Esophagus muscularis mucosa (tissue), 2 donors: ENCODE measurements at regions not wholly inside any gene's neighbourhood (a gene's known extent, or its start where the extent isn't known, plus 50 kb on each side); places are given as distances from the start of the nearest gene placed in this dataset.

Source experiments
- POLR2A ChIP-seq: fragments of 450-650 bp; IDR thresholded peaks from one replicate; pipeline ENCODE4 v1.6.1; 2017; ENCODE audit warnings: antibody characterized with exemption, moderate library complexity, mild to moderate bottlenecking, low read depth
- POLR2AphosphoS5 ChIP-seq, 2 donors: sonication (generic); formaldehyde crosslinking; IDR thresholded peaks; one replicate each; pipeline ENCODE4 v1.6.1; 2017; ENCODE audit warnings: antibody characterized with exemption in 2 of 2

GRCh38 chr14:104297313-104297704 is 158.9 kb downstream of the KIF26A start:
- no peak for TF ChIP-seq POLR2AphosphoS5 (IDR thresholded peaks at IDR 0.05)
- no peak for TF ChIP-seq POLR2A
